ENCODE measurements at regions not wholly inside any gene's neighbourhood (a gene's known extent, or its start where the extent isn't known, plus 50 kb on each side); places are given as distances from the start of the nearest gene placed in this dataset.
A peak's percentile ranks its signal among the peaks of the same experiment; 100 is the strongest.

GRCh38 chr20:40251284-40251932, 437.6 kb downstream of the MAFB start:
- TF ChIP-seq CTCF (IDR thresholded peaks at IDR 0.05; ENCODE audit: extremely low read depth in 1 of 2, insufficient read depth in 1 of 2, low read depth in 1 of 2, low read length in 2 of 2) (peak in 1 of 2 donors; percentile 27), JUN (IDR thresholded peaks at IDR 0.05; ENCODE audit: borderline replicate concordance, insufficient read depth, insufficient read length, low read depth) (no peak), POLR2A (IDR thresholded peaks at IDR 0.05; ENCODE audit: low read depth, low read length) (no peak), EZH2 (IDR thresholded peaks at IDR 0.05; ENCODE audit: borderline replicate concordance, low read depth, low read length, severe bottlenecking) (no peak), POLR2AphosphoS5 (IDR thresholded peaks at IDR 0.05; ENCODE audit: insufficient read depth, low read depth, low read length) (no peak), FOS (IDR thresholded peaks at IDR 0.05; ENCODE audit: borderline replicate concordance, insufficient read depth, low read length) (no peak), MYC (IDR thresholded peaks at IDR 0.05; ENCODE audit: low read depth, low read length) (no peak)
- TF ChIP-seq, protein P1, sequence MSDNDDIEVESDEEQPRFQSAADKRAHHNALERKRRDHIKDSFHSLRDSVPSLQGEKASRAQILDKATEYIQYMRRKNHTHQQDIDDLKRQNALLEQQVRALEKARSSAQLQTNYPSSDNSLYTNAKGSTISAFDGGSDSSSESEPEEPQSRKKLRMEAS (IDR thresholded peaks at IDR 0.05; ENCODE audit: insufficient read depth, insufficient read length) = no peak
